NOMO-1 treated with DMSO at 0.1 percent for 48 hours (cell line): ENCODE measurements at regions not wholly inside any gene's neighbourhood (a gene's known extent, or its start where the extent isn't known, plus 50 kb on each side); places are given as distances from the start of the nearest gene placed in this dataset.
"Not testable (repeated sequence)": the region's sequence is repeated elsewhere in the genome, so short reads cannot be mapped to it uniquely, and the experiment has no call there.

Experiments
- DNase-seq: peaks from one replicate; lab custom pipeline; 2025; ENCODE audit not compliant: unreplicated experiment; lab: John Stamatoyannopoulos, UW

DNA sequence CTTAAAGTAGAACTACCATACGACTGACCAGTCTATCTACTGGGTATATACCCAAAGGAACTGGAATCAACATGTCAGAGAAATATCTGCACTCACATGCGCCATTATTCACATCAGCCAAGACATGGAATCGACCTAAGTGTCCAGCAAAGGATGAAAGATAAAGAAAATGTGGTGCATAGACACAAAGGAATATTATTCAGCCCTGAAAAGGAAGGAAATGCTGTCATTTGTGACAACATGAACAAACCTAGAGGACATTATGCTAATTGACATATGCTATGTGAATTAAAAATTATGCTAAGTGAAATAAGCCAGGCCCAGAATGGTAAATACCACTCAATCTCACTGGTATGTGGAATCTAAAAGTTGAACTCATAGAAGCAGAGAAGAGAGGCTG is 123.7 kb downstream of the KLF6 start:
- DNase-seq, result no peak

GRCh38 chr10:3660753-3661152 is 124.3 kb downstream of the KLF6 start:
- DNase-seq, result no peak

DNA sequence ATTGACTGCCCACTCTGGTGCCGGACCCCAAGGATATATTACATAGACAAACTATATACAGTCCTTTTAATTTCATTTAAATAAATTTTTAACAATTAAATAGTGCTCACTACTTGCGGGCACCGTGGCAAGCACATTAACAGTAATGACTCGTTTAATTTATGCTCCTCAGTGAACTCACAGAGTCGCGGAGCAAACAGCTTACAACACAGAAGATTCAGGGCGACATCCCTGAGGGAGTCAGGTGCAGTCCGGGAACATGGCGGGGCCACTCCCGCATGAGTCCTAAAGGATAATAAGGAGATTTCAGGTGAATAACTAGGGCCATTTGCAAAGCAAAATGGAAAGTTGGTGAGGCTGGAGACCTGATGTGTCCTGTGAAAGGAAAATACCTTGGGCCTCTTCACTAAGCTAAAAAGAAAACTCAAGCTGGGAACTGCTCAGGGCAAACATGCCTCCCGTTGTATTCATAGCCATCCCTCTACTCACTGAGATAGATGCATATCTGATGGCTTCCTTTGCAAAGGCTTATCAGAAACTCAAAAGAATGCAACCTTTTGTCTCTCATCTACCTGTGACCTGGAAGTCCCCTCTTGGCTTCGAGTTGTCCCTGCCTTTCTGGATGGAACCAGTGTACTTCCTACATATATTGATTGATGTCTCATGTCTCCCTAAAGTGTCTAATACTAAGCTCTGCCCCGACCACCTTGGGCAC is 125.6 kb downstream of the KLF6 start:
- DNase-seq, result no peak

DNA sequence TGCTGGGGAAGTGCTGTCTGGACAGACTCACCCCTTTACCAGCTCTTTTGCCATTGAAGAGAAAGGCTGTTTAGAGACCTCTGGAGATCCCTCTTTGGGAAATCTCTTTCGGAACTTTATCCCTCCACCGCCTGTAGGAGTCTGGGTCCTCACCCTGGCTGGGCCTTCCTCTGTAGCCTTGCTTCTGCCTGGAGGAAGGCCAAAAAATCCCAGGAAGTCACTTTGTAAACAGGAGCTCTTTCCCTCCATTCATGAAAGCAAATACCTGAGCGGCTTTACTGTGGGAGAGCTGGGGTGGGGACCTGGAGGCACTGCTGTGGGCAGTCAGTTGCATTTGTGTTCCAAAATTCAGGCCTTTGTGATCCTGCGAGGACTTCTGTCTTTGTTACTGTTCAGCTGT is 126.2 kb downstream of the KLF6 start:
- DNase-seq, result no peak

GRCh38 chr10:3656214-3656613 is 128.8 kb downstream of the KLF6 start:
- DNase-seq, result no peak

GRCh38 chr10:3655528-3655927 is 129.5 kb downstream of the KLF6 start:
- peak; percentile 69 for DNase-seq

- DNase-seq, result peak; percentile 14
Measured at GRCh38 chr10:3654980-3655379, 130.0 kb downstream of the KLF6 start.

GRCh38 chr10:3654496-3654895 is 130.5 kb downstream of the KLF6 start:
- no peak for DNase-seq

DNA sequence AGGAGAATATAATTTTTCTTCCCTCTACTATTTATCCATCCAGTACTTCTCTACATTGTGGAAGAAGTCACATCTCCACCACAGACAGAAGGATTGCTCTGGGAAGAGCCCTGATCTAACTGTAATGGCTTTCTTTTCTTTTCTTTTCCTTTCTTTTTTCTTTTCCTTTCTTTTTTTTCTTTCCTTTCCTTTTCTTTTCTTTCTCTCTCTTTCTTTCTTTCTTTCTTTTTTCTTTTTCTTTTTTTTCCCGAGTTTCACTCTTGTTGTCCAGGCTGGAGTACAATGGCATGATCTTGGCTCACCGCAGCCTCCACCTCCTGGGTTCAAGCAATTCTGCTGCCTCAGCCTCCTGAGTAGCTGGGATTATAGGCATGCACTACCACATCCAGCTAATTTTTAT is 131.7 kb downstream of the KLF6 start:
- not testable (repeated sequence) for DNase-seq

DNA sequence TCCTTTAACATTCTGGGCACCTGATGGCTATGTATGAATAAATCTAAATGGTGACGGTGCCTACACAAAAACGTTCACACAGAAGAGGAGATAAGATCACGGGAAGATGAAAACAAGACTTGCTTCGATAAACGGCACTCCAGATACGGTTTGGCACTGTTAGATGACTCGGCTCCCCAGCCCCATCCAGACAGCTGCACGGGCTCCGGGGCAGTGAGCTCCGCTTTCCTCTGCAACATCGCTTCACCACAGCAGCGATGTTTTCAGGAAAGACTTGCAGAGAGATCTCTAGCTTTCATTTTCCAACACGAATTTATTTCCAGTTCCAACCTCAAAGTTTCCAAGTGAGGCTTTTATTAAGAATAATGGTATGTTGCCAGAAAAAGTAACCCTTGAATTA is 132.1 kb downstream of the KLF6 start:
- no peak for DNase-seq

DNA sequence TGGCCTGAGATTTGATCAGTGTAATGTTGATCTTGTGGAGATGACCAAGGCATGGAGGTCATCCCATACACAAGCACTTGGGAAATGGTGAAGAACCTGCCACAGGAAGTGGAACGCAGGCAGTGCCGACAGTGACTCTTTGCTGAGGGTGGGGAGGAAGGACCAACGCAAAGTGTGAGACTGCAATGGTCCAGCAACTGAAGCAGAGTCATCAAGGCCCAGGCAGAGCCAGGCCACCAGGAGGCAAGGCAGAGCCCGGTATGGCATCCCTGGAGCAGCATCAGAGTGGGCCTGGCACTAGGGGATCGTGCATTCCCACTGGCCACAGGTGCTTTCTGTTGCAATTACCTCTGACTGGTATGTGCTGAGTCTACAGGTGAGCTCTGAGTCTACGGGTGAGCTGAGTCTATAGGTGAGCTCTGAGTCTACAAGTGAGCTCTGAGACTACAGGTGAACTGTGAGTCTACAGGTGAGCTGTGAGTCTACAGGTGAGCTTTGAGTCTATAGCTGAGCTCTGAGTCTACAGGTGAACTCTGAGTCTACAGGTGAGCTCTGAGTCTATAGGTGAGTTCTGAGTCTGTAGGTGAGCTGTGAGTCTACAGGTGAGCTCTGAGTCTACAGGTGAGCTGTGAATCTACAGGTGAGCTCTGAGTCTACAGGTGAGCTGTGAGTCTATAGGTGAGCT is 132.9 kb downstream of the KLF6 start:
- no peak for DNase-seq

DNA sequence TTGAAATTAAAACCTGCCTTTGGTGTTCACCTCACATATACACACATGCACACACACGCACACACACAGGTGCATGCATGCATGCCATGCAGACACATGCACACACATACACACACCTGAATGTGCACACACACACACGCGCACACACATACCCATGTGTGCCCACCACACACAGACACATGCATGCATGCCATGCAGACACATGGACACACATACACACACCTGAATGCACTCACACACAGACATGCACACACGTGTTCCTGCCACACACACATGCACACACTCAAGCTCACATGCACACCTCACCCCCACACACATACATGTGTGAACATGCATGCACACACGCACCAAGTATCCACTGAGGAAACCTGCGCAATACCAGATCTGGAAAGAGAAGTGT is 136.4 kb downstream of the KLF6 start:
- DNase-seq, result no peak

DNA sequence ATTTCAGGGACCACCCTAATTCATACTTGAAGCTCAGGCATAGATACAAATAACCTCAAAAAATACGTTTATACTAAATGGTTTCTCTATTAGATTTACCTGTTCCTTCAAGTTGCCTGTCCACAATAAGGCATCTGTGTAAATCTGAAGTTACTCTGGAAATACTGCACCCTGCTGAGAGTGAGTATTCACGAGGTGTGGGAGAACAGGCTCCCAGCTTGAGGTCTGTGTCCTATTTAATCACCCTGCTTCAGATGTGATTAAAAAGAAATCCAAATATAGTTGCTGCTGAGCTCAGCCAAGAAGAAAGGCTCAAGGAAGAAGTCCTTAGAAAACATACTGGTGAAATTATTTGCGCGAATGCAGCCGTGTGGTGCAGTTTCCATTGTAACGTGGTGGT is 136.8 kb downstream of the KLF6 start:
- DNase-seq, result no peak

- DNase-seq, result peak; percentile 39
Measured at GRCh38 chr10:3647074-3647473, 137.9 kb downstream of the KLF6 start.

DNA sequence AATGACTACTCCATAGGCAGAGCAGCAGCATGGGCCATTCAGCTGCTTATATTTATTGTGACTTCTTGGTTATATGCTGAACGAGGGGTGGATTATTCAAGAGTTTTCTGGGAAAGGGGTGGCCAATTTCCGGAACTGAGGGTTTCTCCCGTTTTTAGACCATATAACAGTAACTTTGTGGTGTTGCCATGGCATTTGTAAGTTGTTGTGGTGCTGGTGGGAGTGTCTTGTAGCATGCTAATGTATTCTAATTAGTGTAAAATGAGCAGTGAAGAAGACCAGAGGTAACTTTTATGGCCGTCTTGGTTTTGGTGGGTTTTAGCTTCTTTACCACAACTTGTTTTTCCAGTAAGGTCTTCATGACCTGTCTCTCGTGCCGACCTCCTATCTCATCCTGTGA is 139.6 kb downstream of the KLF6 start:
- DNase-seq, result no peak

DNA sequence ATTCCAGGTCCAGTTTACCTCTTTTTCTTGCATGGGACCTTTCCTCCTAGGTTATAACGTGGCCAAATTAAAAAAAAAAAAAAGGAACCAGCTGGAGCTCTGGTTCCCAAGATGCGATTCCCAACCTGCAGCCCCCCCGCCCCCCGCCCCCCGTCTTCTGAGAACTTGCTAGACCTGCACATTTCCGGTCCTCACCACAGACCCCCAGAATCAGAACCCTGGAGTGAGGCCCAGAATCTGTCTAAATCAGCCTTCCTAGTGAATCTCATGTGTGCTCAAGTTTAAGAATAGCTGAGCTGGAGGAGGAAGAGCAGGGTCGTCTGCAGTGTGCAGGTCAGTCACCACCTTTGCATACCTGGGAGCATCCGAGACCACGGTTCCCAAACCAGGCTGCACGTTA is 144.2 kb downstream of the KLF6 start:
- no peak for DNase-seq

- no peak for DNase-seq
Measured at GRCh38 chr10:3639546-3639945, 145.5 kb downstream of the KLF6 start.

GRCh38 chr10:3636356-3637181 is 148.4 kb downstream of the KLF6 start:
- no peak for DNase-seq

DNA sequence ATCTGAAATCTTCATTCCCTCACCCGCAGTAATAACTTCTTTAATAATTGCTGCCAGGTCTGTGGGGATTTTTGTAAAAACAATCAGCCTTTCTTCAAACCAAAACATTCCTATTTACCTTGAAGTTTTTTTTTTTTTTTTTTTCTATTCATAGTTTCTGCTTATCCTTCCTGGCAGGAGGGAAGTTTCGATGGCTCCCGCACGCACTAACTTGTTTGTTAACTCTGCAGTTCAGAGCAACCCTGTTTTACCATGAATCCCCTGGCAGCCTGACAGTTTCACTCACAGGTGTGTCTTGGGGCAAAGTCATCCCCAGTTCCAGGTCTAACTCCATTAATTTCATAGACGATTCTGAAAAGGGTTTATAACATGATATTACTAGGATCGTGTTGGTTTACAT is 149.3 kb downstream of the KLF6 start:
- no peak for DNase-seq

- no peak for DNase-seq
Measured at GRCh38 chr10:3635211-3635671, 149.8 kb downstream of the KLF6 start.

GRCh38 chr10:3634646-3635045 is 150.4 kb downstream of the KLF6 start:
- not testable (repeated sequence) for DNase-seq
